SK-N-SH (cell line): ENCODE measurements at regions not wholly inside any gene's neighbourhood (a gene's known extent, or its start where the extent isn't known, plus 50 kb on each side); places are given as distances from the start of the nearest gene placed in this dataset.

Experiments
- CTCF ChIA-PET: fragments of 300-600, 350-600 bp; formaldehyde crosslinking; extraction: SDS; loops from one replicate; lab custom pipeline; 2021; lab: Yijun Ruan, JAX
- POLR2A ChIA-PET: fragments of 350-600 bp; sonication (Branson Sonifier 250); formaldehyde crosslinking; extraction: SDS; loops from one replicate; lab custom pipeline; 2020; ENCODE audit warnings: antibody characterized with exemption, inconsistent platforms; lab: Yijun Ruan, JAX
- DNase-seq: peaks from one replicate; pipeline ENCODE4 v3.0.0; 2012
- H2AFZ ChIP-seq: fragments of 200-600 bp; sonication (generic); 2 replicates; pipeline ENCODE4 v1.8.1; 2016; ENCODE audit warnings: antibody characterized with exemption, mild to moderate bottlenecking, low read depth
- H3F3A ChIP-seq: fragments of 200-600 bp; sonication (generic); replicated peaks from 2 replicates; pipeline ENCODE3; 2016; ENCODE audit warnings: antibody characterized with exemption, mild to moderate bottlenecking; ENCODE audit not compliant: insufficient read depth
- H3K27ac ChIP-seq, 2 experiments: fragments of 200-500 bp in 1 of 2; fragments of 200-600 bp in 1 of 2; sonication (Bioruptor generic) in 1 of 2; sonication (generic), shearing (Covaris generic) in 1 of 2; 2 replicates each; pipeline versions ENCODE4 v1.5.1 to v1.6.1; 2014 to 2016; ENCODE audit warnings: low read depth in 2 of 2, inconsistent platforms in 1 of 2, low read length in 1 of 2, mild to moderate bottlenecking in 1 of 2, mixed read lengths in 1 of 2
- H3K27me3 ChIP-seq: fragments of 200-600 bp; sonication (generic), shearing (Covaris generic); 2 replicates; pipeline ENCODE4 v1.6.1; 2016; ENCODE audit warnings: mixed run types; ENCODE audit not compliant: insufficient read depth
- H3K36me3 ChIP-seq, 2 experiments: fragments of 200-500 bp in 1 of 2; fragments of 200-600 bp in 1 of 2; sonication (Bioruptor generic) in 1 of 2; sonication (generic) in 1 of 2; replicated peaks in 1 of 2; 2 replicates each; pipeline versions ENCODE3 to v1.5.1; 2014 to 2016; ENCODE audit warnings: low read length in 1 of 2, mild to moderate bottlenecking in 1 of 2; ENCODE audit not compliant: insufficient read depth in 2 of 2, control insufficient read depth in 1 of 2
- H3K4me1 ChIP-seq, 2 experiments: fragments of 200-500 bp in 1 of 2; fragments of 200-600 bp in 1 of 2; sonication (Bioruptor generic) in 1 of 2; sonication (generic), shearing (Covaris generic) in 1 of 2; 2 replicates each; pipeline versions ENCODE4 v1.5.1 to v1.6.1; 2014 to 2016; ENCODE audit warnings: low read depth in 1 of 2, low read length in 1 of 2, mixed run types in 1 of 2; ENCODE audit not compliant: insufficient read depth in 2 of 2, control insufficient read depth in 1 of 2
- H3K4me2 ChIP-seq: fragments of 200-600 bp; sonication (generic), shearing (Covaris generic); 2 replicates; pipeline ENCODE4 v1.6.1; 2017; ENCODE audit warnings: mixed run types
- H3K4me3 ChIP-seq, 2 experiments: fragments of 200-500 bp in 1 of 2; fragments of 200-600 bp in 1 of 2; sonication (Bioruptor generic) in 1 of 2; sonication (generic), shearing (Covaris generic) in 1 of 2; 2 replicates each; pipeline versions ENCODE4 v1.5.1 to v1.8.1; 2014 to 2016; ENCODE audit warnings: low read depth in 2 of 2, inconsistent platforms in 1 of 2, low read length in 1 of 2, mild to moderate bottlenecking in 1 of 2, mixed read lengths in 1 of 2, moderate library complexity in 1 of 2
- H3K79me2 ChIP-seq: fragments of 200-600 bp; sonication (generic); 2 replicates; pipeline ENCODE4 v1.8.1; 2017; ENCODE audit warnings: mild to moderate bottlenecking; ENCODE audit not compliant: insufficient read depth
- H3K9ac ChIP-seq: fragments of 200-600 bp; sonication (generic); 2 replicates; pipeline ENCODE4 v1.6.1; 2017; ENCODE audit warnings: mixed run types
- H3K9me2 ChIP-seq: fragments of 200-600 bp; sonication (generic); 2 replicates; pipeline ENCODE4 v1.6.1; 2017; ENCODE audit warnings: mixed run types
- H3K9me3 ChIP-seq: fragments of 200-600 bp; sonication (generic); 2 replicates; pipeline ENCODE4 v1.6.1; 2017; ENCODE audit warnings: mixed run types, mild to moderate bottlenecking, moderate library complexity
- H4K20me1 ChIP-seq: fragments of 200-600 bp; sonication (generic); 2 replicates; pipeline ENCODE4 v1.6.1; 2017; ENCODE audit warnings: mild to moderate bottlenecking, mixed run types; ENCODE audit not compliant: insufficient read depth
- CHD2 ChIP-seq: fragments of 150-350 bp; IDR thresholded peaks from 2 replicates; pipeline ENCODE4 v1.6.1; 2018; ENCODE audit warnings: low read length; ENCODE audit not compliant: partially characterized antibody
- ELF1 ChIP-seq: IDR thresholded peaks from 2 replicates; pipeline ENCODE4 v1.4.0; 2012
- EP300 ChIP-seq, 2 experiments: IDR thresholded peaks; 2 replicates each; pipeline versions ENCODE4 v1.4.0 to v1.6.1; 2012; ENCODE audit warnings: borderline replicate concordance in 1 of 2, low read depth in 1 of 2, low read length in 1 of 2
- FOXJ3 ChIP-seq: sonication (generic); formaldehyde crosslinking; IDR thresholded peaks from 2 replicates; pipeline ENCODE4 v1.5.1; 2020; ENCODE audit warnings: mild to moderate bottlenecking, missing genetic modification reagents
- FOXM1 ChIP-seq: IDR thresholded peaks from 2 replicates; pipeline ENCODE4 v1.4.0; 2012; ENCODE audit warnings: low read depth, mild to moderate bottlenecking
- GATA2 ChIP-seq: sonication (generic); formaldehyde crosslinking; IDR thresholded peaks from 2 replicates; pipeline ENCODE4 v1.5.0; 2020; ENCODE audit warnings: mild to moderate bottlenecking, missing genetic modification reagents
- JUND ChIP-seq: IDR thresholded peaks from 2 replicates; pipeline ENCODE4 v1.4.0; 2012
- MEF2A ChIP-seq: IDR thresholded peaks from 2 replicates; pipeline ENCODE4 v1.4.0; 2012; ENCODE audit warnings: low read depth, borderline replicate concordance
- POLR2AphosphoS5 ChIP-seq: IDR thresholded peaks from 2 replicates; pipeline ENCODE4 v1.6.1; 2012; ENCODE audit warnings: low read depth, low read length
- SIN3A ChIP-seq: IDR thresholded peaks from 2 replicates; pipeline ENCODE4 v1.6.1; 2012; ENCODE audit warnings: low read depth, mild to moderate bottlenecking, low read length, moderate library complexity, borderline replicate concordance
- SMC3 ChIP-seq: IDR thresholded peaks from 2 replicates; pipeline ENCODE4 v1.6.1; 2012; ENCODE audit warnings: low read depth, low read length, improper control_type of control experiment
- TAF1 ChIP-seq: IDR thresholded peaks from 2 replicates; pipeline ENCODE4 v1.6.1; 2012; ENCODE audit warnings: low read depth, mild to moderate bottlenecking, low read length, moderate library complexity, borderline replicate concordance
- WGBS: methylation state at CpG from one replicate; pipeline ENCODE4 v1.1.6; 2017; ENCODE audit warnings: low lambda C conversion rate; 5-methylcytosine and 5-hydroxymethylcytosine counted together
- TF ChIP-seq, protein P1 (sequence below): fragments of 150-350 bp; IDR thresholded peaks from 2 replicates; pipeline ENCODE4 v1.6.1; 2017; ENCODE audit warnings: antibody characterized with exemption, low read length, low read depth, borderline replicate concordance
- TF ChIP-seq, protein P2 (sequence below): fragments of 150-350 bp; IDR thresholded peaks from 2 replicates; pipeline ENCODE4 v1.6.1; 2016; ENCODE audit warnings: mild to moderate bottlenecking, low read depth, low read length
- TF ChIP-seq, protein P3 (sequence below): IDR thresholded peaks from 2 replicates; pipeline ENCODE4 v1.6.1; 2012; ENCODE audit warnings: mild to moderate bottlenecking, low read depth, low read length, moderate library complexity
- TF ChIP-seq, protein P4 (sequence below): IDR thresholded peaks from 2 replicates; pipeline ENCODE4; 2012
- TF ChIP-seq, protein P5 (sequence below): IDR thresholded peaks from 2 replicates; pipeline ENCODE4 v1.4.0; 2012; ENCODE audit warnings: low read depth, borderline replicate concordance

- H3K9ac ChIP-seq, result no peak overlapping the region
- TF ChIP-seq, protein P1, sequence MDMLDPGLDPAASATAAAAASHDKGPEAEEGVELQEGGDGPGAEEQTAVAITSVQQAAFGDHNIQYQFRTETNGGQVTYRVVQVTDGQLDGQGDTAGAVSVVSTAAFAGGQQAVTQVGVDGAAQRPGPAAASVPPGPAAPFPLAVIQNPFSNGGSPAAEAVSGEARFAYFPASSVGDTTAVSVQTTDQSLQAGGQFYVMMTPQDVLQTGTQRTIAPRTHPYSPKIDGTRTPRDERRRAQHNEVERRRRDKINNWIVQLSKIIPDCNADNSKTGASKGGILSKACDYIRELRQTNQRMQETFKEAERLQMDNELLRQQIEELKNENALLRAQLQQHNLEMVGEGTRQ, result no peak
- TF ChIP-seq CHD2, result no peak
- ChIA-PET POLR2A (no interaction called here), CTCF (no interaction called here)
- no peak for DNase-seq
- H3K36me3 ChIP-seq, result no peaks in the 10 kb centered on the region
- H3K4me3 ChIP-seq, result no peak overlapping the region
- no peaks in the 10 kb centered on the region for H3K27me3 ChIP-seq
- H3K79me2 ChIP-seq, result no peaks in the 10 kb centered on the region
- H3K9me3 ChIP-seq, result no peaks in the 10 kb centered on the region
- H3K4me1 ChIP-seq, result no peaks in the 10 kb centered on the region
- no peaks in the 10 kb centered on the region for H3K9me2 ChIP-seq
- H4K20me1 ChIP-seq, result no peaks in the 10 kb centered on the region
- H3F3A ChIP-seq, result no peaks in the 10 kb centered on the region
- H2AFZ ChIP-seq, result no peak overlapping the region
- 5% methylated on average over 5 of the region's 5 CpGs for WGBS
- H3K27ac ChIP-seq, result no peak overlapping the region
- no peak overlapping the region for H3K4me2 ChIP-seq
Observed at GRCh38 chr20:22243067-22243466, 341.3 kb downstream of the FOXA2 start.

DNA sequence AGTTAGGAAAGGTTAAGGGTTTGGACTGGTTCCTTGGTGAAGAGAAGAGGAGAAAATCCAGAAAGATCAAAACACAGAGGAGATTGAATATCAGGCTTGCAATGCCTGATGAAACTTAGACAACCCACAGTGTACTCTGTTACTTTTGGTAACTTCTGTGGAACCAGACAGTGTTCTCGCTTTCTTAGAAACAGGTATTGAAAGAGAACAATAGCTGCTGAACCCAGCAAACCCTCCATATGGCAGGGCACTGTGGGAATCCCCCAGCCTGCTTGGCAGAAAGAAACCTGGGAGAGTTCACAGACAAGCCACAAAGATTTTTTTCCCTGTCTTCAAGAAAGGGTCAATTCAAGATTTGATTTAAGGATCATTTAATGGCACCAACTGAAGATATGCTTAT is 342.8 kb downstream of the FOXA2 start:
- Histone ChIP-seq H2AFZ (no peak overlapping the region), H3K9me3 (no peaks in the 10 kb centered on the region), H3K4me3 (no peak overlapping the region), H3K9ac (no peak overlapping the region), H3K4me1 (no peaks in the 10 kb centered on the region), H3K27ac (no peak overlapping the region), H3K9me2 (no peaks in the 10 kb centered on the region), H3F3A (no peaks in the 10 kb centered on the region), H3K4me2 (no peak overlapping the region), H3K79me2 (no peaks in the 10 kb centered on the region), H3K27me3 (no peaks in the 10 kb centered on the region), H3K36me3 (no peaks in the 10 kb centered on the region), H4K20me1 (no peaks in the 10 kb centered on the region)
- CTCF ChIA-PET, result no interaction called here
- 0% methylated on average over 1 of the region's 1 CpG for WGBS
- no peak for DNase-seq
- POLR2A ChIA-PET, result no interaction called here
- no peak for TF ChIP-seq POLR2AphosphoS5

DNA sequence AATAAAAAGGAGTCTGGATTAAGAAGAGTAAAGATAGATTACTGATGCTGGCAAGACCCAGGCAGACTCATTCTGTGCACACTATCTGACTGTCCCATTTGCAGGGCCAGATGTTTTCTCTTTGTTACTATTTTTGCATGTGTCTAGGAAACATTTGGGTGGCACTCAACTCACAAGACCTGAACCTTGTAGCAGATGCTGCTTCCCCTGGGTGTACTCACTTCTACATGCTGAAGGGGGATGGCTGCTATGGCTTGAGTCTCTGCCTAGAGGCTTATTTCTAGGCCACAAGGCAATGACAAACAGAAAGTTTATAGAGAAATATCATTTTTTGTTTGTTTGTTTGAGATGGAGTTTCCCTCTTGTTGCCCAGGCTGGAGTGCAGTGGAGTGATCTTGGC is 351.4 kb downstream of the FOXA2 start:
- DNase-seq, result no peak
- no peak overlapping the region for H2AFZ ChIP-seq
- no peaks in the 10 kb centered on the region for H4K20me1 ChIP-seq
- H3K9me3 ChIP-seq, result no peaks in the 10 kb centered on the region
- no peaks in the 10 kb centered on the region for H3K36me3 ChIP-seq
- H3K79me2 ChIP-seq, result no peaks in the 10 kb centered on the region
- H3K27ac ChIP-seq, result no peak overlapping the region
- H3K9me2 ChIP-seq, result no peaks in the 10 kb centered on the region
- H3K4me2 ChIP-seq, result no peak overlapping the region
- POLR2A ChIA-PET, result no interaction called here
- no peak overlapping the region for H3K4me3 ChIP-seq
- no peaks in the 10 kb centered on the region; the same call in 1 of the 2 replicates for H3K27me3 ChIP-seq
- H3K9ac ChIP-seq, result no peak overlapping the region
- CTCF ChIA-PET, result no interaction called here
- no peaks in the 10 kb centered on the region for H3F3A ChIP-seq
- no peaks in the 10 kb centered on the region for H3K4me1 ChIP-seq
- no peak for TF ChIP-seq FOXJ3 (CRISPR knock-in tag)
- TF ChIP-seq, protein P2, sequence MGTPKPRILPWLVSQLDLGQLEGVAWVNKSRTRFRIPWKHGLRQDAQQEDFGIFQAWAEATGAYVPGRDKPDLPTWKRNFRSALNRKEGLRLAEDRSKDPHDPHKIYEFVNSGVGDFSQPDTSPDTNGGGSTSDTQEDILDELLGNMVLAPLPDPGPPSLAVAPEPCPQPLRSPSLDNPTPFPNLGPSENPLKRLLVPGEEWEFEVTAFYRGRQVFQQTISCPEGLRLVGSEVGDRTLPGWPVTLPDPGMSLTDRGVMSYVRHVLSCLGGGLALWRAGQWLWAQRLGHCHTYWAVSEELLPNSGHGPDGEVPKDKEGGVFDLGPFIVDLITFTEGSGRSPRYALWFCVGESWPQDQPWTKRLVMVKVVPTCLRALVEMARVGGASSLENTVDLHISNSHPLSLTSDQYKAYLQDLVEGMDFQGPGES, result no peak
- no peak for TF ChIP-seq JUND
- no peak for TF ChIP-seq EP300 (IDR thresholded peaks at IDR 0.05; ENCODE audit: borderline replicate concordance in 1 of 2, low read depth in 1 of 2, low read length in 1 of 2)
- TF ChIP-seq, protein P3, sequence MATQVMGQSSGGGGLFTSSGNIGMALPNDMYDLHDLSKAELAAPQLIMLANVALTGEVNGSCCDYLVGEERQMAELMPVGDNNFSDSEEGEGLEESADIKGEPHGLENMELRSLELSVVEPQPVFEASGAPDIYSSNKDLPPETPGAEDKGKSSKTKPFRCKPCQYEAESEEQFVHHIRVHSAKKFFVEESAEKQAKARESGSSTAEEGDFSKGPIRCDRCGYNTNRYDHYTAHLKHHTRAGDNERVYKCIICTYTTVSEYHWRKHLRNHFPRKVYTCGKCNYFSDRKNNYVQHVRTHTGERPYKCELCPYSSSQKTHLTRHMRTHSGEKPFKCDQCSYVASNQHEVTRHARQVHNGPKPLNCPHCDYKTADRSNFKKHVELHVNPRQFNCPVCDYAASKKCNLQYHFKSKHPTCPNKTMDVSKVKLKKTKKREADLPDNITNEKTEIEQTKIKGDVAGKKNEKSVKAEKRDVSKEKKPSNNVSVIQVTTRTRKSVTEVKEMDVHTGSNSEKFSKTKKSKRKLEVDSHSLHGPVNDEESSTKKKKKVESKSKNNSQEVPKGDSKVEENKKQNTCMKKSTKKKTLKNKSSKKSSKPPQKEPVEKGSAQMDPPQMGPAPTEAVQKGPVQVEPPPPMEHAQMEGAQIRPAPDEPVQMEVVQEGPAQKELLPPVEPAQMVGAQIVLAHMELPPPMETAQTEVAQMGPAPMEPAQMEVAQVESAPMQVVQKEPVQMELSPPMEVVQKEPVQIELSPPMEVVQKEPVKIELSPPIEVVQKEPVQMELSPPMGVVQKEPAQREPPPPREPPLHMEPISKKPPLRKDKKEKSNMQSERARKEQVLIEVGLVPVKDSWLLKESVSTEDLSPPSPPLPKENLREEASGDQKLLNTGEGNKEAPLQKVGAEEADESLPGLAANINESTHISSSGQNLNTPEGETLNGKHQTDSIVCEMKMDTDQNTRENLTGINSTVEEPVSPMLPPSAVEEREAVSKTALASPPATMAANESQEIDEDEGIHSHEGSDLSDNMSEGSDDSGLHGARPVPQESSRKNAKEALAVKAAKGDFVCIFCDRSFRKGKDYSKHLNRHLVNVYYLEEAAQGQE, result no peak
- TF ChIP-seq TAF1, result no peak
- TF ChIP-seq, protein P4, sequence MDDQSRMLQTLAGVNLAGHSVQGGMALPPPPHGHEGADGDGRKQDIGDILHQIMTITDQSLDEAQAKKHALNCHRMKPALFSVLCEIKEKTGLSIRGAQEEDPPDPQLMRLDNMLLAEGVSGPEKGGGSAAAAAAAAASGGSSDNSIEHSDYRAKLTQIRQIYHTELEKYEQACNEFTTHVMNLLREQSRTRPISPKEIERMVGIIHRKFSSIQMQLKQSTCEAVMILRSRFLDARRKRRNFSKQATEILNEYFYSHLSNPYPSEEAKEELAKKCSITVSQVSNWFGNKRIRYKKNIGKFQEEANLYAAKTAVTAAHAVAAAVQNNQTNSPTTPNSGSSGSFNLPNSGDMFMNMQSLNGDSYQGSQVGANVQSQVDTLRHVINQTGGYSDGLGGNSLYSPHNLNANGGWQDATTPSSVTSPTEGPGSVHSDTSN, result no peak
- TF ChIP-seq MEF2A, result no peak
- TF ChIP-seq SMC3, result no peak
- TF ChIP-seq SIN3A, result no peak
- no peak for TF ChIP-seq GATA2 (CRISPR knock-in tag)
- no peak for TF ChIP-seq FOXM1
- TF ChIP-seq, protein P5, sequence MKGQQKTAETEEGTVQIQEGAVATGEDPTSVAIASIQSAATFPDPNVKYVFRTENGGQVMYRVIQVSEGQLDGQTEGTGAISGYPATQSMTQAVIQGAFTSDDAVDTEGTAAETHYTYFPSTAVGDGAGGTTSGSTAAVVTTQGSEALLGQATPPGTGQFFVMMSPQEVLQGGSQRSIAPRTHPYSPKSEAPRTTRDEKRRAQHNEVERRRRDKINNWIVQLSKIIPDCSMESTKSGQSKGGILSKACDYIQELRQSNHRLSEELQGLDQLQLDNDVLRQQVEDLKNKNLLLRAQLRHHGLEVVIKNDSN, result no peak
- no peak for TF ChIP-seq ELF1
